Cardiac fibroblast (primary cell): ENCODE measurements at regions not wholly inside any gene's neighbourhood (a gene's known extent, or its start where the extent isn't known, plus 50 kb on each side); places are given as distances from the start of the nearest gene placed in this dataset.

Experiments used
- DNase-seq, 2 donors: peaks; one replicate each; pipeline versions ENCODE4 v3.0.0 to v3.0.0-alpha.2; 2010; ENCODE audit warnings: low read depth in 2 of 2
- H3K4me3 ChIP-seq, 2 donors: replicated peaks in 1 of 2; 1 replicate in 1 of 2; 2 replicates in 1 of 2; pipeline ENCODE4 v1.5.1; 2011; ENCODE audit warnings: low read depth in 2 of 2, low read length in 2 of 2, mild to moderate bottlenecking in 2 of 2, moderate library complexity in 1 of 2
- TF ChIP-seq, protein P1 (sequence below): IDR thresholded peaks from one replicate; pipeline ENCODE4 v1.5.1; 2011; ENCODE audit warnings: low read depth, mild to moderate bottlenecking, low read length, inconsistent platforms

GRCh38 chr13:67855741-67856238, 625.7 kb upstream of the PCDH9 start:
- TF ChIP-seq, protein P1, sequence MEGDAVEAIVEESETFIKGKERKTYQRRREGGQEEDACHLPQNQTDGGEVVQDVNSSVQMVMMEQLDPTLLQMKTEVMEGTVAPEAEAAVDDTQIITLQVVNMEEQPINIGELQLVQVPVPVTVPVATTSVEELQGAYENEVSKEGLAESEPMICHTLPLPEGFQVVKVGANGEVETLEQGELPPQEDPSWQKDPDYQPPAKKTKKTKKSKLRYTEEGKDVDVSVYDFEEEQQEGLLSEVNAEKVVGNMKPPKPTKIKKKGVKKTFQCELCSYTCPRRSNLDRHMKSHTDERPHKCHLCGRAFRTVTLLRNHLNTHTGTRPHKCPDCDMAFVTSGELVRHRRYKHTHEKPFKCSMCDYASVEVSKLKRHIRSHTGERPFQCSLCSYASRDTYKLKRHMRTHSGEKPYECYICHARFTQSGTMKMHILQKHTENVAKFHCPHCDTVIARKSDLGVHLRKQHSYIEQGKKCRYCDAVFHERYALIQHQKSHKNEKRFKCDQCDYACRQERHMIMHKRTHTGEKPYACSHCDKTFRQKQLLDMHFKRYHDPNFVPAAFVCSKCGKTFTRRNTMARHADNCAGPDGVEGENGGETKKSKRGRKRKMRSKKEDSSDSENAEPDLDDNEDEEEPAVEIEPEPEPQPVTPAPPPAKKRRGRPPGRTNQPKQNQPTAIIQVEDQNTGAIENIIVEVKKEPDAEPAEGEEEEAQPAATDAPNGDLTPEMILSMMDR: no peak
- no peak overlapping the region for H3K4me3 ChIP-seq
- no peak for DNase-seq

GRCh38 chr13:67854990-67855389, 624.9 kb upstream of the PCDH9 start:
- TF ChIP-seq, protein P1: no peak
- DNase-seq: no peak
- no peak overlapping the region for H3K4me3 ChIP-seq

DNA sequence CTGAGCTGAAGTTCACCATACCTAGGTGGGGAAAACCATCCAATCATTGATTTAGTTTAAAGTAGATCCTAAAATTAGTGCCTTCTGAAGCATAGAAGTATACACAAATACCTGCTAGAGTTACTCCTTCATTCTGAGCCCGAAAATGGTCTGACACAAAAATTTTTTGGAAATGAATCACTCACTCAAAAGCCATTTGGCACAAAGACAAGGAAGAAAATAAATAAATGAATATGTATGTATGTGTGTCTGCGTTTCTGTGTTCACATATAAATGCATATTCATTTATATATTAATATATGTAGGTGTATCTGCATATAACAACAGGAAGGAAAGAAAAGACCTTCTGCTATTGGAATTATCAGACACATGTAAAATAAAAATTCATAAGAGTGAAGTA, 614.4 kb upstream of the PCDH9 start:
- DNase-seq: no peak
- no peak overlapping the region for H3K4me3 ChIP-seq
- TF ChIP-seq, protein P1: no peak

DNA sequence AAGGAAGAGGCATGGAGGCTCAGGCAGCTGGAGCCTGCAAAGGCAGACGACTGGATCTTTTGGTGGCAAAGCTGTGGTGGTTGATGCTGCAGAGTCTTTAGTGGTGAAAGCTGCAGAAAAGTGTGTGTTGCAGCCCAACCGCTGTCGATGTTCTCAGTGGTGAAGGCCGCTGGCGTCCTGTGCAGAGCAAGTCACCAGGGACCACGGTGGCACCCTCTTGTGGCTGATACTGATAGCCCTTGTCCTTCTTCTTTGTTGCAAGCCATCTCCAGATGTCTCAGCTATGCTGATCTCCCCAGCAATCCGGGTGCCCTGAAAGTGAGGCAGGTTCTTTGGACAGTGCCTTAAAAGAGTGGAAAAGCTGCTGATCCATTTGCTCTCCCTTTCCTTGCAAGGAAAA, 610.9 kb upstream of the PCDH9 start:
- no peak for DNase-seq
- TF ChIP-seq, protein P1: no peak

DNA sequence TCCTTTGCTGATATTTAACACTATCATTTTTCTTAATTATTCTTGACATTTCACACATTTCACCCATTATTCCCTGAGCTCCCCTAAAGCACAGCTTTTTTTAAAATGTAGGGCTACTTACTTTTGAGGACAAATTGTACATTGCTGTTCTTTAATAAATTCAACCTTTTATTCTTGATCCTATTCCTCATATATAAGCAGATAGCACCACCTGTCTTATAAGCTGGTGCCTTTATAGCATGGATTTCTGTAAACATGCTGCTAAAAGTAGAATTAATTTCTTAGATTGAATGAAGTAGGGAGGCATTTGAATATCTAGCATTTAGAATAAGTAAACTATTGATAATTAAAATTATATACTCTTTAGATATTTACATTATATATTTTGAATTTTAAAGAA, 603.4 kb upstream of the PCDH9 start:
- no peak overlapping the region for H3K4me3 ChIP-seq
- TF ChIP-seq, protein P1: no peak
- DNase-seq: no peak

More for the DNA sequence above, 610.9 kb upstream of the PCDH9 start:
- no peak overlapping the region for H3K4me3 ChIP-seq

- DNase-seq: no peak
- no peak overlapping the region for H3K4me3 ChIP-seq
- TF ChIP-seq, protein P1: no peak
Measured at GRCh38 chr13:67829641-67830040, 599.5 kb upstream of the PCDH9 start.

DNA sequence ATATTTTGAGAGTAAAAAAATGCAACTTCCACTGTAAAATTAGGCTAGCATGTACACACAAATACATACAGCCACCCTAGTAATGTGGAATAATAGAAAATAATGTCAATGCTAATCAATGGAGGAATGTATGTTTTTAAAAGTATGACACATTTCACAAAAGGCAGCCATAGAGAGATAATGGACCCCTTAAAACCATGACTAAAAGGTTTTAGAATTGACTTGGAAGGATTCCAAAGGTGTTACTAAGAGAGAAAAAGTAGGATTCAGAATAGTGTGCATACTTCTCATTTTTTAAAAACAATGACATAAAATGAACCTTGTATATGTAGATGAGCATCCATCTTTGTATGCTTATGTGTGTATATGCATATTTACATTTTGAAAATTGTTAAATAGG, 597.9 kb upstream of the PCDH9 start:
- no peak overlapping the region for H3K4me3 ChIP-seq
- TF ChIP-seq, protein P1: no peak
- no peak for DNase-seq
